ENCODE measurements at regions not wholly inside any gene's neighbourhood (a gene's known extent, or its start where the extent isn't known, plus 50 kb on each side); places are given as distances from the start of the nearest gene placed in this dataset.

- 25% methylated on average over 3 of the region's 3 CpGs for WGBS (ENCODE audit: insufficient coverage, insufficient replicate concordance, low lambda C conversion rate, missing lambda C conversion rate)
- ChIA-PET RAD21 (ENCODE audit: unreplicated experiment) (no interaction called here), POLR2A (no interaction called here), SMC1A (ENCODE audit: uncharacterized antibody, unreplicated experiment) (no interaction called here), CTCF (no interaction called here)
- no peak overlapping the region for H3K4me3 ChIP-seq
- H3K4me1 ChIP-seq (ENCODE audit: control insufficient read depth, insufficient read depth, low read length): no peaks in the 10 kb centered on the region
- FAIRE-seq: no peak
- no peaks in the 10 kb centered on the region for H4K20me1 ChIP-seq (ENCODE audit: control insufficient read depth, insufficient read depth)
- H3K27ac ChIP-seq (ENCODE audit: control insufficient read depth, insufficient read depth): no peak overlapping the region
- H3K9ac ChIP-seq (ENCODE audit: control insufficient read depth, insufficient read depth, low read length): no peak overlapping the region
- TF ChIP-seq SPI1 (IDR thresholded peaks at IDR 0.05; ENCODE audit: borderline replicate concordance, insufficient read depth, low read depth, low read length) (no peak), NBN (IDR thresholded peaks at IDR 0.05) (no peak), NR2C1 (IDR thresholded peaks at IDR 0.05) (no peak), MYC (IDR thresholded peaks at IDR 0.05; ENCODE audit: insufficient read depth, insufficient read length, insufficient replicate concordance, low read length, severe bottlenecking) (no peak), STAT3 (IDR thresholded peaks at IDR 0.05; ENCODE audit: low read depth, low read length) (no peak), RB1 (IDR thresholded peaks at IDR 0.05; ENCODE audit: borderline replicate concordance) (no peak), E2F8 (IDR thresholded peaks at IDR 0.05; ENCODE audit: low read depth, partially characterized antibody) (no peak), BMI1 (IDR thresholded peaks at IDR 0.05; ENCODE audit: borderline replicate concordance) (no peak), TBL1XR1 (IDR thresholded peaks at IDR 0.05; ENCODE audit: low read depth, low read length) (no peak), CBFB (IDR thresholded peaks at IDR 0.05; ENCODE audit: low read depth) (no peak)
- in situ Hi-C loops (cut with MboI) (no loop called here), intact Hi-C loops (cut with micrococcal nuclease; ENCODE audit: unreplicated experiment) (no loop called here)
- no peak for ATAC-seq
- H2AFZ ChIP-seq (ENCODE audit: control insufficient read depth, low read depth, low read length): no peak overlapping the region
- no TSS peak for BruUV-seq (replicated peaks)
- no peak for DNase-seq (ENCODE audit: low read depth, low spot score)
- no peaks in the 10 kb centered on the region for H3K27me3 ChIP-seq (replicated peaks in 1 of 2; ENCODE audit: control insufficient read depth in 2 of 2, insufficient read depth in 2 of 2, low read length in 1 of 2)
- H3K9me3 ChIP-seq (replicated peaks; ENCODE audit: control insufficient read depth, insufficient read depth, low read length): no peaks in the 10 kb centered on the region
- H3K36me3 ChIP-seq (ENCODE audit: control insufficient read depth in 2 of 2, insufficient read depth in 2 of 2, low read length in 1 of 2): no peaks in the 10 kb centered on the region
- H3K79me2 ChIP-seq (ENCODE audit: control insufficient read depth, insufficient read depth, low read length): no peaks in the 10 kb centered on the region
- H3K4me2 ChIP-seq (ENCODE audit: control insufficient read depth, insufficient read depth): no peak overlapping the region
These were observed 193.0 kb upstream of the TSHZ2 start for GRCh38 chr20:52779125-52779524.

All from GM12878 (cell line).